Skeletal muscle cell (primary cell): ENCODE measurements at regions not wholly inside any gene's neighbourhood (a gene's known extent, or its start where the extent isn't known, plus 50 kb on each side); places are given as distances from the start of the nearest gene placed in this dataset.
"Not testable (repeated sequence)": the region's sequence is repeated elsewhere in the genome, so short reads cannot be mapped to it uniquely, and the experiment has no call there.

Experiments
- DNase-seq: peaks from one replicate; pipeline ENCODE4 v3.0.0-alpha.2; 2010; ENCODE audit warnings: low read depth
- H3K4me3 ChIP-seq: 2 replicates; pipeline ENCODE4 v1.5.1; 2011; ENCODE audit warnings: low read depth, mild to moderate bottlenecking, control low read depth, low read length, moderate library complexity

- H3K4me3 ChIP-seq = no peak overlapping the region
- no peak for DNase-seq
Measured at GRCh38 chr2:224099861-224100643, 61.0 kb upstream of the SERPINE2 start.

- H3K4me3 ChIP-seq = no peak overlapping the region
- no peak for DNase-seq
Measured at GRCh38 chr2:224098481-224099230, 59.6 kb upstream of the SERPINE2 start.

- no peak overlapping the region for H3K4me3 ChIP-seq
Measured at GRCh38 chr2:224094413-224094812, 55.3 kb upstream of the SERPINE2 start.

GRCh38 chr2:224091671-224092070, 52.6 kb upstream of the SERPINE2 start:
- DNase-seq, H3K4me3 ChIP-seq: not testable (repeated sequence)

More at GRCh38 chr2:224094413-224094812, 55.3 kb upstream of the SERPINE2 start:
- DNase-seq = no peak

- not testable (repeated sequence) for DNase-seq, H3K4me3 ChIP-seq
Measured at GRCh38 chr2:224089606-224090005, 50.5 kb upstream of the SERPINE2 start.
